ENCODE measurements at regions not wholly inside any gene's neighbourhood (a gene's known extent, or its start where the extent isn't known, plus 50 kb on each side); places are given as distances from the start of the nearest gene placed in this dataset.

GRCh38 chr10:33497338-33497737, 162.9 kb upstream of the NRP1 start:
- Mint-ChIP-seq H3K27me3 (ENCODE audit: low read depth in 3 of 3) (peaks cover under 1 to 27% (median 8%) of the 10 kb centered on the region in 3 donors), H3K4me1 (no peaks in the 10 kb centered on the region), H3K36me3 (no peaks in the 10 kb centered on the region), H3K9me3 (peaks cover 0 to 5% (median 2%) of the 10 kb centered on the region in 7 donors), H3K27ac (no peak overlapping the region), H3K4me3 (no peak overlapping the region)
- Histone ChIP-seq H3K4me1 (ENCODE audit: control insufficient read depth in 1 of 2, insufficient read depth in 2 of 2, low read length in 2 of 2) (no peaks in the 10 kb centered on the region), H3K27me3 (ENCODE audit: control insufficient read depth in 2 of 2, insufficient read depth in 2 of 2, low read length in 2 of 2) (peaks cover 2 to 3% of the 10 kb centered on the region in 2 donors), H3K36me3 (replicated peaks in 1 of 2; ENCODE audit: control insufficient read depth in 1 of 2, insufficient read depth in 2 of 2, low read length in 2 of 2) (no peaks in the 10 kb centered on the region), H4K20me1 (ENCODE audit: insufficient read depth, low read length) (no peaks in the 10 kb centered on the region), H3K9ac (ENCODE audit: insufficient read depth, low read length, poor library complexity, severe bottlenecking) (no peak overlapping the region), H3K4me2 (replicated peaks; ENCODE audit: extremely low read depth, low read length, poor library complexity, severe bottlenecking) (no peak overlapping the region), H2AFZ (ENCODE audit: insufficient read depth, low read depth, low read length, poor library complexity, severe bottlenecking) (no peak overlapping the region), H3K4me3 (replicated peaks in 1 of 3; ENCODE audit: low read depth in 2 of 3, low read length in 3 of 3) (no peak overlapping the region), H3K9me3 (replicated peaks in 1 of 2; ENCODE audit: control insufficient read depth in 1 of 2, insufficient read depth in 1 of 2, low read length in 2 of 2) (no peaks in the 10 kb centered on the region), H3K27ac (ENCODE audit: low read depth in 1 of 2, low read length in 2 of 2) (no peak overlapping the region), H3K79me2 (ENCODE audit: insufficient read depth, low read length) (no peaks in the 10 kb centered on the region)
- intact Hi-C loops (cut with micrococcal nuclease), result no loop called here
- TF ChIP-seq CTCF (IDR thresholded peaks at IDR 0.05), result no peak
- no peak for DNase-seq
- no CpG with 5 or more reads among the region's 3 CpGs for WGBS (ENCODE audit: insufficient coverage)

GRCh38 chr10:33496096-33496495, 161.6 kb upstream of the NRP1 start:
- H3K4me2 ChIP-seq (replicated peaks; ENCODE audit: extremely low read depth, low read length, poor library complexity, severe bottlenecking), result no peak overlapping the region
- no peaks in the 10 kb centered on the region for H3K9me3 ChIP-seq (replicated peaks in 1 of 2; ENCODE audit: control insufficient read depth in 1 of 2, insufficient read depth in 1 of 2, low read length in 2 of 2)
- no peak overlapping the region for H3K9ac ChIP-seq (ENCODE audit: insufficient read depth, low read length, poor library complexity, severe bottlenecking)
- H3K9me3 Mint-ChIP-seq, result peaks cover 0 to 4% (median 0%) of the 10 kb centered on the region in 7 donors
- H3K36me3 ChIP-seq (replicated peaks in 1 of 2; ENCODE audit: control insufficient read depth in 1 of 2, insufficient read depth in 2 of 2, low read length in 2 of 2), result no peaks in the 10 kb centered on the region
- no peaks in the 10 kb centered on the region for H3K4me1 ChIP-seq (ENCODE audit: control insufficient read depth in 1 of 2, insufficient read depth in 2 of 2, low read length in 2 of 2)
- peaks cover 5 to 27% (median 6%) of the 10 kb centered on the region in 3 donors for H3K27me3 Mint-ChIP-seq (ENCODE audit: low read depth in 3 of 3)
- H4K20me1 ChIP-seq (ENCODE audit: insufficient read depth, low read length), result no peaks in the 10 kb centered on the region
- no peak overlapping the region for H3K4me3 ChIP-seq (replicated peaks in 1 of 3; ENCODE audit: low read depth in 2 of 3, low read length in 3 of 3)
- DNase-seq, result no peak
- H3K79me2 ChIP-seq (ENCODE audit: insufficient read depth, low read length), result no peaks in the 10 kb centered on the region
- intact Hi-C loops (cut with micrococcal nuclease), result no loop called here
- H2AFZ ChIP-seq (ENCODE audit: insufficient read depth, low read depth, low read length, poor library complexity, severe bottlenecking), result no peak overlapping the region
- no CpG with 5 or more reads among the region's 4 CpGs for WGBS (ENCODE audit: insufficient coverage)
- peaks cover 2 to 3% of the 10 kb centered on the region in 2 donors for H3K27me3 ChIP-seq (ENCODE audit: control insufficient read depth in 2 of 2, insufficient read depth in 2 of 2, low read length in 2 of 2)
- no peak overlapping the region for H3K27ac Mint-ChIP-seq
- no peak overlapping the region for H3K27ac ChIP-seq (ENCODE audit: low read depth in 1 of 2, low read length in 2 of 2)
- no peaks in the 10 kb centered on the region for H3K4me1 Mint-ChIP-seq
- no peak for TF ChIP-seq CTCF (IDR thresholded peaks at IDR 0.05)
- H3K36me3 Mint-ChIP-seq, result no peaks in the 10 kb centered on the region
- H3K4me3 Mint-ChIP-seq, result no peak overlapping the region

Measured in CD14-positive monocyte (primary cell).